ENCODE measurements at regions not wholly inside any gene's neighbourhood (a gene's known extent, or its start where the extent isn't known, plus 50 kb on each side); places are given as distances from the start of the nearest gene placed in this dataset.
"Not testable (repeated sequence)": the region's sequence is repeated elsewhere in the genome, so short reads cannot be mapped to it uniquely, and the experiment has no call there.

DNA sequence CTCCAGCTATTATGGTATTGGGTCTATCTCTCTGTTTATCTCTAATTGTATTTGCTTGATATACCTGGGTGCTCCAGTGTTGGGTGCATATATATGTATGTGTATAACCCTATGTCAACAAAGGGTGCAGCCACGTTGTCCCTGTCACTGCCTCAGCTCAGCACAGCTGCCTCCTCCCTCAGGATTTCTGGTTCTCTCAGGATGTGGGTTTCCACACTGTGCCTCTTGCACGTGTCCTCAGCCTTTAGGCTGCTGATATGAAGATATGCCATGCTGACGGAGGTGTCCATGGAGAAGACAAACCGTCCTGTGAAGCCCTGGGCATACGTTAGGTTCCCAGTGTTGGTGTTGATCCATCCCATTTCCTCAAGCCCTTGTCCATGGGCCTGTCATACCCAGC lies 791.2 kb downstream of the TMEM121 start:
- TF ChIP-seq, protein P1, sequence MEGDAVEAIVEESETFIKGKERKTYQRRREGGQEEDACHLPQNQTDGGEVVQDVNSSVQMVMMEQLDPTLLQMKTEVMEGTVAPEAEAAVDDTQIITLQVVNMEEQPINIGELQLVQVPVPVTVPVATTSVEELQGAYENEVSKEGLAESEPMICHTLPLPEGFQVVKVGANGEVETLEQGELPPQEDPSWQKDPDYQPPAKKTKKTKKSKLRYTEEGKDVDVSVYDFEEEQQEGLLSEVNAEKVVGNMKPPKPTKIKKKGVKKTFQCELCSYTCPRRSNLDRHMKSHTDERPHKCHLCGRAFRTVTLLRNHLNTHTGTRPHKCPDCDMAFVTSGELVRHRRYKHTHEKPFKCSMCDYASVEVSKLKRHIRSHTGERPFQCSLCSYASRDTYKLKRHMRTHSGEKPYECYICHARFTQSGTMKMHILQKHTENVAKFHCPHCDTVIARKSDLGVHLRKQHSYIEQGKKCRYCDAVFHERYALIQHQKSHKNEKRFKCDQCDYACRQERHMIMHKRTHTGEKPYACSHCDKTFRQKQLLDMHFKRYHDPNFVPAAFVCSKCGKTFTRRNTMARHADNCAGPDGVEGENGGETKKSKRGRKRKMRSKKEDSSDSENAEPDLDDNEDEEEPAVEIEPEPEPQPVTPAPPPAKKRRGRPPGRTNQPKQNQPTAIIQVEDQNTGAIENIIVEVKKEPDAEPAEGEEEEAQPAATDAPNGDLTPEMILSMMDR (IDR thresholded peaks at IDR 0.05) = no peak
- Mint-ChIP-seq H3K4me3 (no peak overlapping the region), H3K27me3 (no peaks in the 10 kb centered on the region), H3K27ac (no peak overlapping the region), H3K4me1 (ENCODE audit: low read depth) (no peaks in the 10 kb centered on the region), H3K36me3 (ENCODE audit: low read depth) (no peaks in the 10 kb centered on the region), H3K9me3 (no peaks in the 10 kb centered on the region)
- intact Hi-C loops (cut with micrococcal nuclease) = no loop called here
- CTCF ChIA-PET = interaction anchor here (0.7 to 2.2 kb wide), 2 partner anchors 9 to 101 kb away, joined by 3 to 9 read pairs; no protein-coding TSS in a partner anchor
- no peak for ATAC-seq
- DNase-seq = no peak
- POLR2A ChIA-PET = no interaction called here

DNA sequence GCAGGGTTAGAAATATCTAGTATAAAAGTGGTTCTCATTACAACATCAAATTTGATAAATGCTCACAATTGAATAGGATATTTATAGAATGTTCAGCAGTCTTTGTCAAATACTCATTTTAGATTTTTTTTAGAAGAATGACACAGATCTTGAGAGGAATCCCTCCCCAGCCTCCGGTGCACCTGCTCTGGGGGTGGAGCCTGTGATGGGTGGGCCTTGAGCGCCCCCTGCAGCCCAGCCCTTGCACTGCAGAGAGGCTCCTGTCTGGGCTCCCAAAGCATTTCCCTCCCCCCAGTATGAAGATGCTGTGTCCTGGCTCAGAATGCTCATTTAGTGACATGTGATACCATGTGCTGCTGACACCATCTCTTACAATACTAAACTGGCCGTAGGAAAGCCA lies 792.3 kb downstream of the TMEM121 start:
- intact Hi-C loops (cut with micrococcal nuclease) = no loop called here
- no peaks in the 10 kb centered on the region for H3K27me3 Mint-ChIP-seq

DNA sequence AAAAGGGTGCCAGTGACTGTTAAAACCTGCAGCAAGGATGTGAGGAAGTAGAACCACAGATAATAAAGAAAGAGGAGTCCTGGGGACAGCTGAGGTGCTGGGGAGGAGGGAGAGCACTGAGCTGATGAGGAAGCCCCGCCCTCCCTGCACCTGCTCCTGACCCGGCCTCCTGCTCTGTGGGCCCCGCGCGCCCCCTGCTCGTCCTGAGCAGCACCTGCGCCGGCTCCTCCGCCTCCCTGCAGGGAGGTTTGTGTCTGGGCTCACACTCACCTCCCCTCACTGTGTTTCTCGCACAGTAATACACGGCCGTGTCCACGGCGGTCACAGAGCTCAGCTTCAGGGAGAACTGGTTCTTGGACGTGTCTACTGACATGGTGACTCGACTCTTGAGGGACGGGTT lies 797.6 kb downstream of the TMEM121 start:
- ATAC-seq; H3K27me3 Mint-ChIP-seq; H3K36me3 Mint-ChIP-seq (ENCODE audit: low read depth); H3K9me3 Mint-ChIP-seq; POLR2A ChIA-PET; H3K27ac Mint-ChIP-seq; intact Hi-C loops (cut with micrococcal nuclease); CTCF ChIA-PET; H3K4me3 Mint-ChIP-seq; H3K4me1 Mint-ChIP-seq (ENCODE audit: low read depth): not testable (repeated sequence)
- DNase-seq = peak; percentile 50

More for the DNA sequence above, 792.3 kb downstream of the TMEM121 start:
- ChIA-PET CTCF (interaction anchor here (0.9 to 2.2 kb wide), 2 partner anchors 10 to 46 kb away, joined by 3 to 9 read pairs; no protein-coding TSS in a partner anchor), POLR2A (no interaction called here)
- DNase-seq = peak; percentile 67
- H3K4me3 Mint-ChIP-seq = no peak overlapping the region
- no peaks in the 10 kb centered on the region for H3K9me3 Mint-ChIP-seq
- no peak overlapping the region for H3K27ac Mint-ChIP-seq
- H3K4me1 Mint-ChIP-seq (ENCODE audit: low read depth) = no peaks in the 10 kb centered on the region
- peak; percentile 64 for ATAC-seq
- TF ChIP-seq, protein P1 (IDR thresholded peaks at IDR 0.05) = peak; percentile 70
- no peaks in the 10 kb centered on the region for H3K36me3 Mint-ChIP-seq (ENCODE audit: low read depth)

DNA sequence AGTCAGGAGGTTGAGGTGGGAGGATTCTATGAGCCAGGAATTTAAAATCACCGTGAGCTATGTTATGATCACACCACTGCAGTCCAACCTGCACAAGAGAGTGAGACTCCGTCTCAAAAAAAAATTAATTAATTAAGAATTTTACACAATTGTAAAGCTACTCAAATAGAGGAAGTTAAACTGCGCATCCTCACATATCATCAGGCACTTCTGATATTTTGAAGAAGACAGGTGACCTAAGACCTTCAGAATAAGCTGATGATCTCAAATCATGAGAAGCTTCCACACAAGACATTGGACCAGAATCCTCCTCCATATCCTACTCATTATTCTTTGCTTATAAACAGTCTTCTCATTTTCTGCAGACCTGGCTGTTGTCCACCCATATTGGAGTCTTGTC lies 800.9 kb downstream of the TMEM121 start:
- Mint-ChIP-seq H3K4me1 (ENCODE audit: low read depth) (no peaks in the 10 kb centered on the region), H3K27me3 (peaks cover 11% of the 10 kb centered on the region), H3K36me3 (ENCODE audit: low read depth) (no peaks in the 10 kb centered on the region), H3K27ac (no peak overlapping the region), H3K4me3 (no peak overlapping the region), H3K9me3 (no peaks in the 10 kb centered on the region)
- intact Hi-C loops (cut with micrococcal nuclease) = loop anchor here (1.0 kb wide), 1 partner anchor 24 kb away; no protein-coding TSS in a partner anchor
- TF ChIP-seq, protein P1 (IDR thresholded peaks at IDR 0.05) = no peak
- POLR2A ChIA-PET = no interaction called here
- DNase-seq (no peak), ATAC-seq (no peak)
- CTCF ChIA-PET = interaction anchor here (0.6 to 1.4 kb wide), 6 partner anchors 19 to 91 kb away, joined by 3 to 5 read pairs (median 4); no protein-coding TSS in a partner anchor

DNA sequence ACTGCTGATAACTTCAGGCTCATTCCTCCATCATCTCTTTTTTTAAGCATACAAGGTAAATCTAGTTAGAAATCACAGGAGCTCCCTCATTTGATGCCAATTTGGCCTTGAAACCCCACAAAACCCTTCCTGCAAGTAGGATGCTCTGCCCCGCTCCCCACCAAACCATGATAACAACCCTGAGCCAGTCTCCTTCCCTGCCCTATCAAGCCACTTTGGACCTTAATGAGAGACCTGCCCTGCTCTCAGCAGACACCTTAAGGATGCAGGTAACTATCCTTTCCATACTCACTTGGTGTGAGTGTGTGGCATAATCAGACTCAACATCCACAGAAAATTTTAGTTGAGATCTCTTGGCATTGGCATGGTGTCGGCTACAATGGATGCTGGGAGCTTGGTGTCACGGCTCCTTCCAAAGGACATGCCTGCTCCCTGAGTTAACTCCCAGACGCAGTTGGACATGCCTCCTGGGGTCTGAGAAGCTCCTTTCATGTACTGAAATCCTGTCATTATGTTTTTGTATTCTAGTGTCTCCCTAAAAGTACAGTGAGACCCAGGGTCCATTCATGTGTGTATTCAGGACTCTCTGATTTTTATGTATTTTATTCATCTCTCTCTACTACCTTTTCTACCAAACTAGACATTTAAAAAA lies 801.4 kb downstream of the TMEM121 start:
- H3K4me3 Mint-ChIP-seq; ATAC-seq; H3K4me1 Mint-ChIP-seq (ENCODE audit: low read depth); H3K27ac Mint-ChIP-seq; H3K36me3 Mint-ChIP-seq (ENCODE audit: low read depth); DNase-seq; POLR2A ChIA-PET; H3K9me3 Mint-ChIP-seq: not testable (repeated sequence)
- peaks cover 11% of the 10 kb centered on the region for H3K27me3 Mint-ChIP-seq
- CTCF ChIA-PET = interaction anchor here (0.6 to 1.4 kb wide), 6 partner anchors 19 to 90 kb away, joined by 3 to 5 read pairs (median 4); no protein-coding TSS in a partner anchor
- intact Hi-C loops (cut with micrococcal nuclease) = loop anchor here (1.0 kb wide), 1 partner anchor 23 kb away; no protein-coding TSS in a partner anchor

DNA sequence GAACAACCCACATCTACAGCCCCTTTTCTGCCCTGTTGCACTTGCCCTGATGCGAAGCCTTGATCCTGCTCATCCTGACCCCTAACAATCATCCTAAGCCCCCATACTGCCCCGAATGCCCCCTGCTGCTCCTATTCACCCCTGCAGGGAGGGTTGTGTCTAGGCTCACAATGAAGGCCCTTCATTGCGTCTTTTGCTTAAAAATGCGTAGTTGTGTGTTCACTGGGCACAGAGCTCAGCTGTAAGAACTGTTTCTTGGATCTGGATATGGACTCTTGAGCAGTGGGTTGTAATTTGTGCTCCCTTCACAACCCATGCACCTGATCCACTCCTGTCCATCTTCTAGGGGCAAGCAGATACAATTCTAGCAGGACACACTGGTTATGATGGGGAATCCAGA lies 802.9 kb downstream of the TMEM121 start:
- intact Hi-C loops (cut with micrococcal nuclease); H3K4me3 Mint-ChIP-seq; H3K36me3 Mint-ChIP-seq (ENCODE audit: low read depth); CTCF ChIA-PET; DNase-seq; H3K4me1 Mint-ChIP-seq (ENCODE audit: low read depth); ATAC-seq; H3K9me3 Mint-ChIP-seq; POLR2A ChIA-PET; H3K27ac Mint-ChIP-seq: not testable (repeated sequence)
- peaks cover 14% of the 10 kb centered on the region for H3K27me3 Mint-ChIP-seq

DNA sequence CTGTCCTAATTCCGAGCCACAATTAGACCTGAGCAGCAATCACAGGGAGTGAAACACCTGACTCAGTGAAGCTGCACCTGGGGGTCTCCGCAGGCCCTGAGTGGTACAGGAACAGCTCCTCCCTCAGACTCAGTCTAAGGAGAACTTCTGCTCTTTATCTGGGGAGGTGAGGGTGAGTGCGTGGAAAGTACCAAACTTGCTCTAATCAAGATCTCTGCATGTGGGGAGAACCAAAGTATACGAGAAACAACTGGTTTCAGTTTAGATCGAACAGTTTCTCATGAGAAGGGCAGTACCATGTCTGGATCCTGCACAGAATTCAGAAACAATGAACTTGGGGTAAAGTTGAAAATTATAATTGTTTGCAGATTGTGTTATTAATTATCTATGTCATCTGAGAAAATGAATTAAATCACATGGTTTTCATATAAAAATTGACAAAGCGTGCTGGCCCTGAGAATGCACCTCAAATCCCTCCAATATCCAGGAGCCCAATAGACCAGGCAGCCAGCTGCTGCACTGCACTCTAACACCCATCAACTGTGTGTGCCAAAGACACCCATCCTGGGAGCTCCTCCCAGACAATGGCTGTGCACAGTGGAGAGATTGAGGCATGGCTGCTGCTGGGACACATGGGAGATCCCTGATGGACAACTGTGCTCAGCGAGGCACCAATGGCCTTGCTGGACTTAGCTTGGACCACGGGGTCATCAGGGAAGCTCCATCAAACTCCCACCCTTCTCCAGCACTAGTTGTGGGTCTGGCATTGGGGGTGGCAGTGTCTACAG lies 803.8 kb downstream of the TMEM121 start:
- ATAC-seq; POLR2A ChIA-PET; H3K4me1 Mint-ChIP-seq (ENCODE audit: low read depth); CTCF ChIA-PET; H3K36me3 Mint-ChIP-seq (ENCODE audit: low read depth); H3K27ac Mint-ChIP-seq; H3K4me3 Mint-ChIP-seq; intact Hi-C loops (cut with micrococcal nuclease); H3K9me3 Mint-ChIP-seq; DNase-seq: not testable (repeated sequence)
- peaks cover 14% of the 10 kb centered on the region for H3K27me3 Mint-ChIP-seq
